Smooth muscle cell (in vitro differentiated cells): ENCODE measurements at regions not wholly inside any gene's neighbourhood (a gene's known extent, or its start where the extent isn't known, plus 50 kb on each side); places are given as distances from the start of the nearest gene placed in this dataset.
"Not testable (repeated sequence)": the region's sequence is repeated elsewhere in the genome, so short reads cannot be mapped to it uniquely, and the experiment has no call there.

Experiments
- DNase-seq: peaks from one replicate; lab custom pipeline; 2025; ENCODE audit not compliant: unreplicated experiment; lab: John Stamatoyannopoulos, UW
- H2AFZ ChIP-seq: fragments of 200-600 bp; sonication (generic); 2 replicates; pipeline ENCODE4 v1.6.0; 2016; ENCODE audit warnings: antibody characterized with exemption, low read depth, mild to moderate bottlenecking
- H3F3A ChIP-seq: fragments of 200-600 bp; sonication (generic); 2 replicates; pipeline ENCODE4 v1.6.0; 2017; ENCODE audit warnings: antibody characterized with exemption, low read depth
- H3K27ac ChIP-seq: fragments of 200-600 bp; sonication (generic); 2 replicates; pipeline ENCODE4 v1.5.1; 2016; ENCODE audit warnings: low read depth, mild to moderate bottlenecking
- H3K27me3 ChIP-seq: fragments of 200-600 bp; sonication (generic); 2 replicates; pipeline ENCODE4 v1.6.1; 2016; ENCODE audit warnings: low read depth, mild to moderate bottlenecking
- H3K36me3 ChIP-seq: fragments of 200-600 bp; sonication (generic); 2 replicates; pipeline ENCODE4 v1.5.1; 2016; ENCODE audit warnings: low read depth
- H3K4me1 ChIP-seq: fragments of 200-600 bp; sonication (generic); 2 replicates; pipeline ENCODE4 v1.5.1; 2016; ENCODE audit warnings: low read depth
- H3K4me2 ChIP-seq: fragments of 200-600 bp; sonication (generic); 2 replicates; pipeline ENCODE4 v1.6.0; 2016; ENCODE audit warnings: mild to moderate bottlenecking
- H3K4me3 ChIP-seq: fragments of 200-600 bp; sonication (generic); 2 replicates; pipeline ENCODE4 v1.5.1; 2016; ENCODE audit warnings: mild to moderate bottlenecking
- H3K79me2 ChIP-seq: fragments of 200-600 bp; sonication (generic); 2 replicates; pipeline ENCODE4 v1.6.0; 2016; ENCODE audit warnings: low read depth, mild to moderate bottlenecking
- H3K9ac ChIP-seq: fragments of 200-600 bp; sonication (generic); 2 replicates; pipeline ENCODE4 v1.6.0; 2016; ENCODE audit warnings: low read depth
- H3K9me3 ChIP-seq: fragments of 200-600 bp; sonication (generic); replicated peaks from 2 replicates; pipeline ENCODE4 v1.5.1; 2016; ENCODE audit warnings: low read depth
- H4K20me1 ChIP-seq: fragments of 200-600 bp; sonication (generic); 2 replicates; pipeline ENCODE4 v1.6.0; 2016; ENCODE audit warnings: low read depth
- CTCF ChIP-seq: fragments of 200-600 bp; sonication (generic); IDR thresholded peaks from 2 replicates; pipeline ENCODE4 v1.5.1; 2017; ENCODE audit warnings: borderline replicate concordance, mild to moderate bottlenecking, antibody characterized with exemption; ENCODE audit not compliant: insufficient read depth, poor library complexity, severe bottlenecking
- WGBS: methylation state at CpG from one replicate; pipeline ENCODE4 v1.1.7; 2016; ENCODE audit warnings: low lambda C conversion rate; 5-methylcytosine and 5-hydroxymethylcytosine counted together

GRCh38 chr10:93226619-93227018 lies 152.9 kb downstream of the CYP26A1 start:
- H3K79me2 ChIP-seq, result no peaks in the 10 kb centered on the region
- no peak overlapping the region for H3K4me2 ChIP-seq
- no peaks in the 10 kb centered on the region for H3K27me3 ChIP-seq
- no peaks in the 10 kb centered on the region for H3K4me1 ChIP-seq
- H3K27ac ChIP-seq, result no peak overlapping the region
- TF ChIP-seq CTCF, result no peak
- DNase-seq, result no peak
- no peaks in the 10 kb centered on the region for H4K20me1 ChIP-seq
- no peaks in the 10 kb centered on the region for H3K36me3 ChIP-seq
- WGBS, result 91% methylated on average over 2 of the region's 2 CpGs
- H3K4me3 ChIP-seq, result no peak overlapping the region
- H2AFZ ChIP-seq, result no peak overlapping the region
- H3K9me3 ChIP-seq, result no peaks in the 10 kb centered on the region
- H3K9ac ChIP-seq, result no peak overlapping the region
- no peaks in the 10 kb centered on the region for H3F3A ChIP-seq

GRCh38 chr10:93230596-93230995 lies 156.9 kb downstream of the CYP26A1 start:
- not testable (repeated sequence) for H3K9me3 ChIP-seq, DNase-seq, H3K36me3 ChIP-seq, H3F3A ChIP-seq, H3K27me3 ChIP-seq, H4K20me1 ChIP-seq, H2AFZ ChIP-seq, H3K27ac ChIP-seq, H3K4me2 ChIP-seq, H3K9ac ChIP-seq, H3K79me2 ChIP-seq, H3K4me1 ChIP-seq, H3K4me3 ChIP-seq
- 93% methylated on average over 7 of the region's 7 CpGs for WGBS

- not testable (repeated sequence) for H3K9me3 ChIP-seq, H3K4me3 ChIP-seq, DNase-seq, H2AFZ ChIP-seq, H3K4me2 ChIP-seq, H4K20me1 ChIP-seq, H3K4me1 ChIP-seq, H3K79me2 ChIP-seq, H3K27ac ChIP-seq, H3K36me3 ChIP-seq, H3K9ac ChIP-seq, H3F3A ChIP-seq, H3K27me3 ChIP-seq
- 88% methylated on average over 2 of the region's 2 CpGs for WGBS
Measured at GRCh38 chr10:93232159-93232558, 158.5 kb downstream of the CYP26A1 start.

GRCh38 chr10:93234940-93235339 lies 161.2 kb downstream of the CYP26A1 start:
- H3K4me3 ChIP-seq, H3K27ac ChIP-seq, H3K4me1 ChIP-seq, H3F3A ChIP-seq, H3K4me2 ChIP-seq, H2AFZ ChIP-seq, H3K79me2 ChIP-seq, H3K9me3 ChIP-seq, H3K27me3 ChIP-seq, H3K36me3 ChIP-seq, H3K9ac ChIP-seq, DNase-seq, H4K20me1 ChIP-seq: not testable (repeated sequence)
- 98% methylated on average over 4 of the region's 4 CpGs for WGBS

GRCh38 chr10:93235686-93236085 lies 162.0 kb downstream of the CYP26A1 start:
- no peaks in the 10 kb centered on the region for H3K79me2 ChIP-seq
- WGBS, result 68% methylated on average over 3 of the region's 3 CpGs
- H3K4me1 ChIP-seq, result peaks cover 9% of the 10 kb centered on the region
- H3K36me3 ChIP-seq, result no peaks in the 10 kb centered on the region
- H3K4me2 ChIP-seq, result no peak overlapping the region
- DNase-seq, result no peak
- no peaks in the 10 kb centered on the region for H3K9me3 ChIP-seq
- peaks cover 7% of the 10 kb centered on the region for H3F3A ChIP-seq
- H3K4me3 ChIP-seq, result no peak overlapping the region
- TF ChIP-seq CTCF, result no peak
- H4K20me1 ChIP-seq, result no peaks in the 10 kb centered on the region
- H3K27ac ChIP-seq, result no peak overlapping the region
- H3K27me3 ChIP-seq, result no peaks in the 10 kb centered on the region
- H3K9ac ChIP-seq, result no peak overlapping the region
- no peak overlapping the region for H2AFZ ChIP-seq
